Activated B cell treated with CpG ODN at 0.5 μM for 24 hours (primary cell): ENCODE measurements at regions not wholly inside any gene's neighbourhood (a gene's known extent, or its start where the extent isn't known, plus 50 kb on each side); places are given as distances from the start of the nearest gene placed in this dataset.

ENCODE experiments used
- ATAC-seq: fragments of 200-7000 bp; cut with Tn5 transposase; one replicate; pipeline ENCODE4 v1.10.0; 2021; ENCODE audit warnings: low read depth, mild to moderate bottlenecking, moderate library complexity
- CTCF ChIA-PET: fragments of 350-600 bp; sonication (Branson Sonifier 250); formaldehyde crosslinking; loops from one replicate; lab custom pipeline; 2021; ENCODE audit warnings: antibody characterized with exemption; lab: Charles Lee
- POLR2A ChIA-PET: fragments of 350-600 bp; sonication (Branson Sonifier 250); formaldehyde crosslinking; loops from one replicate; lab custom pipeline; 2021; ENCODE audit warnings: antibody characterized with exemption; lab: Charles Lee
- DNase-seq: peaks from one replicate; pipeline ENCODE4 v3.0.0; 2022
- H3K27ac Mint-ChIP-seq: one replicate; pipeline ENCODE4 v1.8.0; 2020; ENCODE audit warnings: mixed read lengths
- H3K27me3 Mint-ChIP-seq: one replicate; pipeline ENCODE4 v1.8.0; 2021; ENCODE audit warnings: mixed read lengths
- H3K36me3 Mint-ChIP-seq: one replicate; pipeline ENCODE4 v1.8.0; 2021; ENCODE audit warnings: low read depth, mixed read lengths
- H3K4me1 Mint-ChIP-seq: one replicate; pipeline ENCODE4 v1.8.0; 2021; ENCODE audit warnings: mixed read lengths
- H3K4me3 Mint-ChIP-seq: one replicate; pipeline ENCODE4 v1.8.0; 2020; ENCODE audit warnings: mild to moderate bottlenecking, mixed read lengths
- H3K9me3 Mint-ChIP-seq: one replicate; pipeline ENCODE4 v1.8.0; 2020; ENCODE audit warnings: mixed read lengths
- CTCF ChIP-seq: fragments of 200-600 bp; IDR thresholded peaks from one replicate; pipeline ENCODE4 v1.8.0; 2022; ENCODE audit warnings: antibody characterized with exemption, mild to moderate bottlenecking
- intact Hi-C: fragments of 100-400 bp; cut with micrococcal nuclease; formaldehyde crosslinking; loops from one replicate; pipeline ENCODE4 v1.15.1; 2024

GRCh38 chr2:129152514-129152913, 827.0 kb upstream of the RAB6C start:
- Mint-ChIP-seq H3K27ac (no peak overlapping the region), H3K9me3 (no peaks in the 10 kb centered on the region), H3K4me3 (no peak overlapping the region), H3K27me3 (no peaks in the 10 kb centered on the region), H3K36me3 (no peaks in the 10 kb centered on the region), H3K4me1 (no peaks in the 10 kb centered on the region)
- ChIA-PET POLR2A (no interaction called here), CTCF (no interaction called here)
- intact Hi-C loops, result no loop called here
- ATAC-seq (no peak), DNase-seq (no peak)
- TF ChIP-seq CTCF, result no peak

GRCh38 chr2:129160879-129161278, 818.6 kb upstream of the RAB6C start:
- Mint-ChIP-seq H3K27ac (no peak overlapping the region), H3K4me1 (no peaks in the 10 kb centered on the region), H3K27me3 (peaks cover 14% of the 10 kb centered on the region), H3K36me3 (no peaks in the 10 kb centered on the region), H3K9me3 (no peaks in the 10 kb centered on the region), H3K4me3 (no peak overlapping the region)
- DNase-seq, result no peak
- no peak for TF ChIP-seq CTCF
- intact Hi-C loops, result no loop called here
- ChIA-PET POLR2A (no interaction called here), CTCF (no interaction called here)
- ATAC-seq, result no peak

- H3K36me3 Mint-ChIP-seq, result no peaks in the 10 kb centered on the region
- no peak for TF ChIP-seq CTCF
- ChIA-PET CTCF (no interaction called here), POLR2A (no interaction called here)
- ATAC-seq (no peak), DNase-seq (no peak)
- no peaks in the 10 kb centered on the region for H3K9me3 Mint-ChIP-seq
- no peak overlapping the region for H3K27ac Mint-ChIP-seq
- intact Hi-C loops, result no loop called here
- no peak overlapping the region for H3K4me3 Mint-ChIP-seq
- H3K4me1 Mint-ChIP-seq, result no peaks in the 10 kb centered on the region
- H3K27me3 Mint-ChIP-seq, result peaks cover 11% of the 10 kb centered on the region
Observed at GRCh38 chr2:129164220-129164949, 815.1 kb upstream of the RAB6C start.

- ATAC-seq (no peak), DNase-seq (no peak)
- intact Hi-C loops, result no loop called here
- Mint-ChIP-seq H3K4me1 (no peaks in the 10 kb centered on the region), H3K36me3 (no peaks in the 10 kb centered on the region), H3K4me3 (no peak overlapping the region), H3K27ac (no peak overlapping the region), H3K27me3 (peaks cover 13% of the 10 kb centered on the region), H3K9me3 (no peaks in the 10 kb centered on the region)
- ChIA-PET CTCF (no interaction called here), POLR2A (no interaction called here)
- TF ChIP-seq CTCF, result no peak
Observed at GRCh38 chr2:129165006-129165405, 814.5 kb upstream of the RAB6C start.

- H3K27ac Mint-ChIP-seq, result no peak overlapping the region
- no peak overlapping the region for H3K4me3 Mint-ChIP-seq
- ATAC-seq (no peak), DNase-seq (no peak)
- H3K4me1 Mint-ChIP-seq, result no peaks in the 10 kb centered on the region
- POLR2A ChIA-PET, result no interaction called here
- intact Hi-C loops, result no loop called here
- CTCF ChIA-PET, result no interaction called here
- H3K9me3 Mint-ChIP-seq, result no peaks in the 10 kb centered on the region
- H3K27me3 Mint-ChIP-seq, result peaks cover 13% of the 10 kb centered on the region
- TF ChIP-seq CTCF, result no peak
- no peaks in the 10 kb centered on the region for H3K36me3 Mint-ChIP-seq
Observed at GRCh38 chr2:129167456-129167855, 812.0 kb upstream of the RAB6C start.
